Mucosa of stomach (tissue), 1 donor: ENCODE measurements at regions not wholly inside any gene's neighbourhood (a gene's known extent, or its start where the extent isn't known, plus 50 kb on each side); places are given as distances from the start of the nearest gene placed in this dataset.

Experiments
- H3K27me3 ChIP-seq: one replicate; pipeline ENCODE4 v1.7.0; 2013; ENCODE audit warnings: mild to moderate bottlenecking, low read length; ENCODE audit not compliant: control insufficient read depth, insufficient read depth
- H3K36me3 ChIP-seq: one replicate; pipeline ENCODE4 v1.7.0; 2013; ENCODE audit warnings: low read length; ENCODE audit not compliant: control insufficient read depth, insufficient read depth
- H3K4me1 ChIP-seq: one replicate; pipeline ENCODE4 v1.7.0; 2013; ENCODE audit warnings: mild to moderate bottlenecking, low read length; ENCODE audit not compliant: control insufficient read depth, insufficient read depth
- H3K4me3 ChIP-seq: one replicate; pipeline ENCODE4 v1.7.0; 2013; ENCODE audit warnings: low read length
- H3K9ac ChIP-seq: one replicate; pipeline ENCODE4 v1.7.0; 2013; ENCODE audit warnings: mild to moderate bottlenecking, low read length, moderate library complexity
- H3K9me3 ChIP-seq: one replicate; pipeline ENCODE4 v1.7.0; 2013; ENCODE audit warnings: mild to moderate bottlenecking, low read length, moderate library complexity; ENCODE audit not compliant: control insufficient read depth
- donor health status: Pancreatic carcinoma.

- no peaks in the 10 kb centered on the region for H3K4me1 ChIP-seq
- H3K4me3 ChIP-seq = no peak overlapping the region
- H3K9ac ChIP-seq = no peak overlapping the region
- H3K9me3 ChIP-seq = no peaks in the 10 kb centered on the region
- no peaks in the 10 kb centered on the region for H3K36me3 ChIP-seq
- H3K27me3 ChIP-seq = no peaks in the 10 kb centered on the region
Observed at GRCh38 chr1:55938861-55939260, 640.5 kb downstream of the PLPP3 start.

DNA sequence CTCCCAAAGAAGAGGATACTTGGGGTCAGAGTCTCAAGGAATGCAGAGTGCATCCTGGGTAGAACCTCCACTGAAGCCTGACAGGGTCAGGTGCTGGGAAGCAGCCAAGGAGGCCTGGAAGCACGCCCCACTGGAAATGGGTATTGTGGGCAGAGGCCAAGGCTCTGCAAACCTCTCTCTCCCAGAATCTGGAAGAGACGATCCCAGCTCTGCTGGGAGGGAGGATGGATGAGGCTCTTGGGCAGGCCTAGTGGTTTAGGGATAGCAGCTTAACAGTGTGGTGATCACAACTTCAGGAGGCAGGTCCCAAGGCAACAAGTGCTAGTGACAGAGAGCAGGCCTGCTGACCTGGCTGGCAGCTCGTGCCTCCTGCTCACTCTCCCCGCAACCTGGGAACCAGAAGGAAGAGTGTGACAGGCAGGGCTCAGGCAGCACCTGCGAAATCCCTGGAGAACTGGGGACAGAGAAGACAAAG, 641.0 kb downstream of the PLPP3 start:
- Histone ChIP-seq H3K27me3 (no peaks in the 10 kb centered on the region), H3K4me3 (no peak overlapping the region)

DNA sequence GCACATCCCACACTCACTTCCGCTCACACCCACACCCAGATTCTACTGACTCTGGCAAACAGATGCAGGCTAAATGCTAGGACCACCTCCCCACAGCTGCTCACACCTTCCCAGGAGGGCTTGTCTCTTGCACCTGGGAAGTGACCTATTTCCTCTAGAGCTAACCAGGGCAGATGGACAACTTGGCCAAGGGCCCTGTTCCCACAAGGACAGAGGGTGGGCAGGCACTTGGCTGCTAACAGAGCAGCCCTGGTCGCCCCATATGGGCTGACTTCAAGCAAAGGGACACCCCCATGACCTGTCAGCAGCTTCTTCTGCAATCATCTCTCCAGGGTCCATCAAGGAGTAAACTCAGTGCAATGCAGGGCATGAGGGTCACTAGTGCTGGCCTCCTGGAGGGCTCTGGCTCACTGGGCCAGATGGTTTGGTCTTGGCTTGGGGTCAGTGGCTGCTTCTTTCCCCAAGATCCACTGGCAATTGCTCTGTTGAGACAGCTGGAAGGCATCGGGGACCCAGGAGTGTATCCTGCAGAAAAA, 641.5 kb downstream of the PLPP3 start:
- H3K9me3 ChIP-seq = no peaks in the 10 kb centered on the region
- no peaks in the 10 kb centered on the region for H3K4me1 ChIP-seq
- no peak overlapping the region for H3K4me3 ChIP-seq
- no peaks in the 10 kb centered on the region for H3K36me3 ChIP-seq
- no peak overlapping the region for H3K9ac ChIP-seq
- no peaks in the 10 kb centered on the region for H3K27me3 ChIP-seq

More for the DNA sequence above, 641.0 kb downstream of the PLPP3 start:
- H3K36me3 ChIP-seq = no peaks in the 10 kb centered on the region
- no peaks in the 10 kb centered on the region for H3K9me3 ChIP-seq
- H3K4me1 ChIP-seq = no peaks in the 10 kb centered on the region
- H3K9ac ChIP-seq = no peak overlapping the region

- no peaks in the 10 kb centered on the region for H3K4me1 ChIP-seq
- no peaks in the 10 kb centered on the region for H3K27me3 ChIP-seq
- H3K9ac ChIP-seq = no peak overlapping the region
- H3K36me3 ChIP-seq = no peaks in the 10 kb centered on the region
- no peak overlapping the region for H3K4me3 ChIP-seq
- H3K9me3 ChIP-seq = no peaks in the 10 kb centered on the region
Observed at GRCh38 chr1:55935236-55935635, 644.1 kb downstream of the PLPP3 start.

DNA sequence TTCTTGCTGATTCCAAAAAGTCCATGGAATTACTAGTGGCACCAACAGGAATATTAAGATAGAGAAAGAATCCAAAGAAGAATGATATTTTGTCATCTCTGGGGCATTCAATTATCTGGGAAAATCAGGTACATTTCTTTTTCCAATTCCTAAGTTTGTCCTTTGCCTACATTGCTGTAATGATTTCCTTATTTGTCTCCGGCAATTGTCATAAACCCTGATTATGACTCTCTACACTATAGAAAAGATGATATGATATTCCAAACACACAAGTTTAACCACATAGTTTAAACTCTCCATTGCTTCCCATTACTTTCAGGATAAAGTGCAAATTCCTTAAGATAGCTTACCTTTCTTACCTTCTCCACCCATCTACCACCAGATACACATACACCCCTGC, 647.0 kb downstream of the PLPP3 start:
- Histone ChIP-seq H3K9me3 (no peaks in the 10 kb centered on the region), H3K27me3 (no peaks in the 10 kb centered on the region)

DNA sequence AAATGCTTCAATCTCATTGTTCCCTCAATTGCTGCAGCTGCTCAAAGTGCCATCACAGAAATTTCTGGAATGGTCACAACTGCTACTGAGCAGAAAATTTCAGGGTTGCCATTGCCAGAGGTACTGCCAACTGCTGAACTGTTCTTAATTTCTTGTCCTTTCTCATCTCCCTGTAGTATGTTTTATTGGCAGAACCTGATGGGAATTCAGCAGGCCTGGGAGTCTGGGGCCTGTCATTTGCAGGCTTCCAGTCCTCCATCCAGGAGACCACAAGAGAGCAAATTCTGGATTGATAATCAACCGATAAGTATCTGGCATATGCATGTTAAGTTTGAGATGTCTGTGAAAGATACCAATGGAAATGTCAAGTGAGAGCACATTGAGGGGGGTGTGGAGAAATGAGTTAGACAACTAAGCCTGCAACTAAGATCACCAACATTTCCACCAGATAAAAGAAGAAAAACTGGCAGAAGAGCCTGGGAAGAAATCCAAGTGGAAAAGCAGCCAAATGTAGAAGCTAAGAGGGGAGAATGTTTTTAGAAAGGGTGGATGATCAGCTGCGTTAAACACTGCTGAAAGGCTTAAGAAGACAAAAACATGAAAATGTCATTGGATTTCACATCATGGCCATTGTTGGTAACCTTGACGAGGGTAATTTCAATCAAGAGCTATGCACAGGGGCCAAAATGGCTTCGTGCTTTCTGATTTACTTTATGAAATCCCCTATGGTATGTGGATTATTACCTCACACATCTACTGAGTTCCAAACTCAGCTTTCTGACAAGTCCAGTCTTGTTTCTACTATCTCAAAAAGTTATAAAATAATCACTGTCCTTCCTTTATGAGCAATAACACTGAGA, 648.1 kb downstream of the PLPP3 start:
- H3K4me3 ChIP-seq = no peak overlapping the region

More for the DNA sequence above, 647.0 kb downstream of the PLPP3 start:
- Histone ChIP-seq H3K9ac (no peak overlapping the region), H3K4me1 (no peaks in the 10 kb centered on the region), H3K4me3 (no peak overlapping the region), H3K36me3 (no peaks in the 10 kb centered on the region)

DNA sequence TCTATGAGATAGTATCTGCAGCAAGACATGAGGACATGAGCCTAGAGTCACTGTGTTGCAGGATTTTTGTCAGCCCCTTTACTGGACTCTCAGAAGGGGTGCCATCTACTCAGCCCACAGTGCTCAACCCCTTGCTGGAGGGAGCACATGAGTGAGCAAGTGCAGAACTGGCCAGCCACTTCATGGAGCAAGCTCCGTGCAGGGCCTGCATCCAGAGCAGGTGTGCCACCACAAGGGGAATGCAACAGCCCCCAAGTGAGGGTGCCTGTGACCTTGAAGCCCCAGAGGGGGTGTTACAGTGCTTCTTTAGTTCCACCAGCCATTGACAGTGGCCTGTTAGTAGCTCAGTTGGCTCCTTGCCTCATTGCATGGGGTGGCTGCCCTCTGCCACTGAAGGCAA, 649.7 kb downstream of the PLPP3 start:
- Histone ChIP-seq H3K36me3 (no peaks in the 10 kb centered on the region), H3K9me3 (no peaks in the 10 kb centered on the region), H3K4me3 (no peak overlapping the region), H3K4me1 (no peaks in the 10 kb centered on the region), H3K27me3 (no peaks in the 10 kb centered on the region), H3K9ac (no peak overlapping the region)

More for the DNA sequence above, 648.1 kb downstream of the PLPP3 start:
- Histone ChIP-seq H3K27me3 (no peaks in the 10 kb centered on the region), H3K36me3 (no peaks in the 10 kb centered on the region), H3K9ac (no peak overlapping the region), H3K9me3 (no peaks in the 10 kb centered on the region), H3K4me1 (no peaks in the 10 kb centered on the region)

DNA sequence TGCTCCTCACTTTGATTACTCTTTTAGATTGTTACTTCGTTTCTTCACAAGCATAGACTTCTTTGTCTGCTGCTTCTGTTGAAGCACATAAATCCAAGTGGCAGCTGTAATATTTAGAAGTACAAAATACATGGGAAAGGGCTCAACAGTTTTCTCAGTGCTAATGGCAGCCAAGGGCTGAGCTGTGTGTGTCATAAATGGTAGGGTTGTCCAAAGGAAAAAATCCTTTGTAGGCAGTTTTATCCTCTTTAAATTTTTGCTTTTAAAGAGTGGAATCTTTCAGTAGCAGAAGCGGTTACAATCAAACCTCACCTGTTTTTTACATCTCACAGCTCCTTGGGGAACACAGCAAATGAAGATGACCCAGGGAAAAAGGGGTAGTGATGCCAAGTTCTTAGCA, 650.8 kb downstream of the PLPP3 start:
- no peaks in the 10 kb centered on the region for H3K4me1 ChIP-seq
- H3K4me3 ChIP-seq = no peak overlapping the region
- no peaks in the 10 kb centered on the region for H3K27me3 ChIP-seq
- H3K36me3 ChIP-seq = no peaks in the 10 kb centered on the region
- no peak overlapping the region for H3K9ac ChIP-seq
- H3K9me3 ChIP-seq = no peaks in the 10 kb centered on the region

DNA sequence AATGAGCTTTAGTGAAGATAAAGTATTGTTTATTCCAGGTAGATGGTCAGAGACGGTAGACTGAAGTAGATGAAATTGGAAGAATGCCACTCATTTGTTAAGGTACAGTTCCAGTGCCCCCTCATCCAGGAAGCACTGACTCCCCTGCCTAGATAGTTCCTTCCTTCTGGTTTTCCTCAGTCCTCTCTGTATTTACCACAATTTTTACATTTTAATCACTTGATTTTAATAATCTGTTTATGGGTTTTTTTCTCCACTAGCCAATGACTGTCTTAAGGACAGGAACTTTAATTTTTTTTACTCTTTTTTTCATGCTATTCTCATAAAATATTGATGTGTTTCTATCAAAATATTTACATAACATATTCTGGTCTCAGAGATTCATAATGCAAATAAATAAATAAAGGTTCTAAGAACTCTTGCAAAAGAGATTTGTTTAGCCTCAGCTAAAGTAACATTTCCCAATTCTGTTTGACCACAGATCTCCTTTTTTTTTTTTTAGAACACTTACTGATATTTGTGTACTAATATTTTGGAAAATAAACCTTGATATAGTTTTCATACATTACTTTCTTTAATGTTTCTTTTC, 651.6 kb downstream of the PLPP3 start:
- Histone ChIP-seq H3K9me3 (no peaks in the 10 kb centered on the region), H3K4me3 (no peak overlapping the region), H3K9ac (no peak overlapping the region), H3K27me3 (no peaks in the 10 kb centered on the region), H3K4me1 (no peaks in the 10 kb centered on the region), H3K36me3 (no peaks in the 10 kb centered on the region)

GRCh38 chr1:55926906-55927471, 652.4 kb downstream of the PLPP3 start:
- Histone ChIP-seq H3K36me3 (no peaks in the 10 kb centered on the region), H3K9ac (no peak overlapping the region), H3K9me3 (no peaks in the 10 kb centered on the region), H3K27me3 (no peaks in the 10 kb centered on the region), H3K4me1 (no peaks in the 10 kb centered on the region), H3K4me3 (no peak overlapping the region)

DNA sequence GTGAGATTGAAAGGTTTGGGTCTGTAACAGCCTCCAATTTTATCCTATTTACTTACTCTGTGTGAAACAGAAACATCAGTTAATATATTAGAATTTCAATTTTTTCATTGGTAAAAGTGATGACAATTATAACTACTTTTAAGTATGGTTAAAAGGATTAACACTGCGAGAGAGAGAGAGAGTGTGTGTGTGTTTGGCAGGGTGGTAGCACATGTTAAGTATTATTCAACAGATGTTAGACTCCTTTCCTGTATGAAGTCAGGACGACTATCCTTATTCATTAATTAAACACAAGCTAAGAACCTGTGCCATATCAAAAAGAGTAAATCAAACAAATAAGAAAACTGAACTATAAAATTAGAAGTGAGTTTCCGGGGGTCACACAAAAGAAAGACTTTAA, 662.5 kb downstream of the PLPP3 start:
- no peaks in the 10 kb centered on the region for H3K9me3 ChIP-seq
- no peaks in the 10 kb centered on the region for H3K36me3 ChIP-seq
- H3K4me3 ChIP-seq = no peak overlapping the region
- no peaks in the 10 kb centered on the region for H3K27me3 ChIP-seq
- no peak overlapping the region for H3K9ac ChIP-seq
- H3K4me1 ChIP-seq = no peaks in the 10 kb centered on the region

GRCh38 chr1:55916481-55916880, 662.9 kb downstream of the PLPP3 start:
- Histone ChIP-seq H3K36me3 (no peaks in the 10 kb centered on the region), H3K9me3 (no peaks in the 10 kb centered on the region), H3K9ac (no peak overlapping the region), H3K4me3 (no peak overlapping the region), H3K4me1 (no peaks in the 10 kb centered on the region), H3K27me3 (no peaks in the 10 kb centered on the region)
